ENCODE measurements at regions not wholly inside any gene's neighbourhood (a gene's known extent, or its start where the extent isn't known, plus 50 kb on each side); places are given as distances from the start of the nearest gene placed in this dataset.

DNA sequence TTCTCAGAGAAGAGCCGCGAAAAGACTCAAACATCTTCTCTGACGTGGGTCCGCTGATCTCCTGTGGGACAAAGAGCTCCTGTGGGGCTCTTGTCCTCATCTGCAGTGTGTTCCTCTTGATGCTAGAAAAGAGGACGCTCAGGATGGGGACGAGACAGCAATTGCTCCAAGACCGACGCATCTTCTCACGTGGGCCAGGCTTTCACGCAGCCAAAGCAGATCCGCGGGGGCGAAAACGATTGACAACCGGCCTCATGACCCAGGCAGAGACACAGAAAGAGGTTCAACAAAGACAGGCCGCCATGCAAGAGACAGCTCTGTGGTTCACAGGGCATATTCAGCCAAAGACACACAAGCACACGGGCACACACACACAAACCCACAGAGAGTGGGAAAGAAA, 971.8 kb upstream of the DEFB115 start:
- TF ChIP-seq CTCF (IDR thresholded peaks at IDR 0.05), result no peak
- TF ChIP-seq, protein P1, sequence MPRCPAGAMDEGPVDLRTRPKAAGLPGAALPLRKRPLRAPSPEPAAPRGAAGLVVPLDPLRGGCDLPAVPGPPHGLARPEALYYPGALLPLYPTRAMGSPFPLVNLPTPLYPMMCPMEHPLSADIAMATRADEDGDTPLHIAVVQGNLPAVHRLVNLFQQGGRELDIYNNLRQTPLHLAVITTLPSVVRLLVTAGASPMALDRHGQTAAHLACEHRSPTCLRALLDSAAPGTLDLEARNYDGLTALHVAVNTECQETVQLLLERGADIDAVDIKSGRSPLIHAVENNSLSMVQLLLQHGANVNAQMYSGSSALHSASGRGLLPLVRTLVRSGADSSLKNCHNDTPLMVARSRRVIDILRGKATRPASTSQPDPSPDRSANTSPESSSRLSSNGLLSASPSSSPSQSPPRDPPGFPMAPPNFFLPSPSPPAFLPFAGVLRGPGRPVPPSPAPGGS (IDR thresholded peaks at IDR 0.05), result no peak
- TF ChIP-seq, protein P2, sequence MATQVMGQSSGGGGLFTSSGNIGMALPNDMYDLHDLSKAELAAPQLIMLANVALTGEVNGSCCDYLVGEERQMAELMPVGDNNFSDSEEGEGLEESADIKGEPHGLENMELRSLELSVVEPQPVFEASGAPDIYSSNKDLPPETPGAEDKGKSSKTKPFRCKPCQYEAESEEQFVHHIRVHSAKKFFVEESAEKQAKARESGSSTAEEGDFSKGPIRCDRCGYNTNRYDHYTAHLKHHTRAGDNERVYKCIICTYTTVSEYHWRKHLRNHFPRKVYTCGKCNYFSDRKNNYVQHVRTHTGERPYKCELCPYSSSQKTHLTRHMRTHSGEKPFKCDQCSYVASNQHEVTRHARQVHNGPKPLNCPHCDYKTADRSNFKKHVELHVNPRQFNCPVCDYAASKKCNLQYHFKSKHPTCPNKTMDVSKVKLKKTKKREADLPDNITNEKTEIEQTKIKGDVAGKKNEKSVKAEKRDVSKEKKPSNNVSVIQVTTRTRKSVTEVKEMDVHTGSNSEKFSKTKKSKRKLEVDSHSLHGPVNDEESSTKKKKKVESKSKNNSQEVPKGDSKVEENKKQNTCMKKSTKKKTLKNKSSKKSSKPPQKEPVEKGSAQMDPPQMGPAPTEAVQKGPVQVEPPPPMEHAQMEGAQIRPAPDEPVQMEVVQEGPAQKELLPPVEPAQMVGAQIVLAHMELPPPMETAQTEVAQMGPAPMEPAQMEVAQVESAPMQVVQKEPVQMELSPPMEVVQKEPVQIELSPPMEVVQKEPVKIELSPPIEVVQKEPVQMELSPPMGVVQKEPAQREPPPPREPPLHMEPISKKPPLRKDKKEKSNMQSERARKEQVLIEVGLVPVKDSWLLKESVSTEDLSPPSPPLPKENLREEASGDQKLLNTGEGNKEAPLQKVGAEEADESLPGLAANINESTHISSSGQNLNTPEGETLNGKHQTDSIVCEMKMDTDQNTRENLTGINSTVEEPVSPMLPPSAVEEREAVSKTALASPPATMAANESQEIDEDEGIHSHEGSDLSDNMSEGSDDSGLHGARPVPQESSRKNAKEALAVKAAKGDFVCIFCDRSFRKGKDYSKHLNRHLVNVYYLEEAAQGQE (IDR thresholded peaks at IDR 0.05), result no peak
- no peak for TF ChIP-seq ELK1 (IDR thresholded peaks at IDR 0.05; ENCODE audit: low read depth, low read length)
- TF ChIP-seq, protein P3, sequence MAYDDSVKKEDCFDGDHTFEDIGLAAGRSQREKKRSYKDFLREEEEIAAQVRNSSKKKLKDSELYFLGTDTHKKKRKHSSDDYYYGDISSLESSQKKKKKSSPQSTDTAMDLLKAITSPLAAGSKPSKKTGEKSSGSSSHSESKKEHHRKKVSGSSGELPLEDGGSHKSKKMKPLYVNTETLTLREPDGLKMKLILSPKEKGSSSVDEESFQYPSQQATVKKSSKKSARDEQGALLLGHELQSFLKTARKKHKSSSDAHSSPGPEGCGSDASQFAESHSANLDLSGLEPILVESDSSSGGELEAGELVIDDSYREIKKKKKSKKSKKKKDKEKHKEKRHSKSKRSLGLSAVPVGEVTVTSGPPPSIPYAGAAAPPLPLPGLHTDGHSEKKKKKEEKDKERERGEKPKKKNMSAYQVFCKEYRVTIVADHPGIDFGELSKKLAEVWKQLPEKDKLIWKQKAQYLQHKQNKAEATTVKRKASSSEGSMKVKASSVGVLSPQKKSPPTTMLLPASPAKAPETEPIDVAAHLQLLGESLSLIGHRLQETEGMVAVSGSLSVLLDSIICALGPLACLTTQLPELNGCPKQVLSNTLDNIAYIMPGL (CRISPR knock-in tag; IDR thresholded peaks at IDR 0.05; ENCODE audit: borderline replicate concordance), result no peak
- TF ChIP-seq HDAC2 (IDR thresholded peaks at IDR 0.05), result no peak
- TF ChIP-seq JUN (IDR thresholded peaks at IDR 0.05), result no peak
- no peak for TF ChIP-seq RAD21 (conservative IDR thresholded peaks at IDR 0.05 in 1 of 2, IDR thresholded peaks at IDR 0.05 in 1 of 2)

Data from A549 (cell line).